MM.1S (cell line): ENCODE measurements at regions not wholly inside any gene's neighbourhood (a gene's known extent, or its start where the extent isn't known, plus 50 kb on each side); places are given as distances from the start of the nearest gene placed in this dataset.

Experiments
- CTCF ChIP-seq: fragments of 300-600 bp; sonication (generic); IDR thresholded peaks from 2 replicates; pipeline ENCODE4 v1.5.1; 2016; ENCODE audit warnings: antibody characterized with exemption, low read length, mixed read lengths
- EZH2phosphoT487 ChIP-seq: fragments of 300-600 bp; sonication (generic); IDR thresholded peaks from 2 replicates; pipeline ENCODE4 v1.6.1; 2018; ENCODE audit warnings: antibody characterized with exemption, low read length

- no peak for TF ChIP-seq EZH2phosphoT487
- no peak for TF ChIP-seq CTCF
Measured at GRCh38 chr18:68221111-68221724, 493.7 kb downstream of the TMX3 start.
